ENCODE measurements at regions not wholly inside any gene's neighbourhood (a gene's known extent, or its start where the extent isn't known, plus 50 kb on each side); places are given as distances from the start of the nearest gene placed in this dataset.

- no peak for TF ChIP-seq ZNF335 (tag by site-specific recombination; conservative IDR thresholded peaks at IDR 0.05)
- TF ChIP-seq ZNF623 (tag by site-specific recombination; IDR thresholded peaks at IDR 0.05), result no peak
- TF ChIP-seq PRDM1 (tag by site-specific recombination; IDR thresholded peaks at IDR 0.05), result no peak
- no peak for TF ChIP-seq HOXC10 (CRISPR knock-in tag; IDR thresholded peaks at IDR 0.05)
- no peak for TF ChIP-seq ZNF10 (tag by site-specific recombination; IDR thresholded peaks at IDR 0.05)
- TF ChIP-seq ATF2 (tag by site-specific recombination; IDR thresholded peaks at IDR 0.05; ENCODE audit: low read depth), result no peak
- no peak for TF ChIP-seq ZNF658 (tag by site-specific recombination; IDR thresholded peaks at IDR 0.05)
- no peak for TF ChIP-seq ZNF354C (tag by site-specific recombination; IDR thresholded peaks at IDR 0.05; ENCODE audit: borderline replicate concordance, low read depth)
- TF ChIP-seq ZNF692 (tag by site-specific recombination; IDR thresholded peaks at IDR 0.05), result no peak
- TF ChIP-seq SETDB1 (IDR thresholded peaks at IDR 0.05; ENCODE audit: insufficient read length, low read length), result no peak
- TF ChIP-seq REST (tag by site-specific recombination; IDR thresholded peaks at IDR 0.05), result no peak
- Histone ChIP-seq H3K27ac (ENCODE audit: extremely low read depth, low read depth, low read length) (no peak overlapping the region), H3K4me3 (ENCODE audit: low read depth, low read length) (no peak overlapping the region), H3K36me3 (ENCODE audit: control insufficient read depth in 2 of 2, insufficient read depth in 1 of 2, low read length in 2 of 2) (no peaks in the 10 kb centered on the region), H3K9me3 (ENCODE audit: control insufficient read depth, insufficient read depth, low read depth, low read length) (no peaks in the 10 kb centered on the region), H3K4me1 (ENCODE audit: control insufficient read depth, insufficient read depth, low read length) (no peaks in the 10 kb centered on the region)
- ChIA-PET POLR2A (no interaction called here), CTCF (no interaction called here)
These were observed 197.7 kb downstream of the MC4R start for GRCh38 chr18:60174832-60175231.

- CTCF ChIA-PET, result no interaction called here
- Histone ChIP-seq H3K4me3 (ENCODE audit: low read depth, low read length) (no peak overlapping the region), H3K4me1 (ENCODE audit: control insufficient read depth, insufficient read depth, low read length) (no peaks in the 10 kb centered on the region), H3K27ac (ENCODE audit: extremely low read depth, low read depth, low read length) (no peak overlapping the region), H3K9me3 (ENCODE audit: control insufficient read depth, insufficient read depth, low read depth, low read length) (no peaks in the 10 kb centered on the region), H3K36me3 (ENCODE audit: control insufficient read depth in 2 of 2, insufficient read depth in 1 of 2, low read length in 2 of 2) (no peaks in the 10 kb centered on the region)
- no peak for TF ChIP-seq BCL6B (tag by site-specific recombination; IDR thresholded peaks at IDR 0.05)
- TF ChIP-seq ZNF423 (tag by site-specific recombination; IDR thresholded peaks at IDR 0.05), result no peak
- no peak for TF ChIP-seq ZNF433 (tag by site-specific recombination; IDR thresholded peaks at IDR 0.05; ENCODE audit: low read depth)
- no peak for TF ChIP-seq ZNF548 (tag by site-specific recombination; IDR thresholded peaks at IDR 0.05)
- TF ChIP-seq ZNF792 (tag by site-specific recombination; IDR thresholded peaks at IDR 0.05), result no peak
- no peak for TF ChIP-seq MYNN (tag by site-specific recombination; IDR thresholded peaks at IDR 0.05; ENCODE audit: borderline replicate concordance)
- TF ChIP-seq ZNF585B (tag by site-specific recombination; IDR thresholded peaks at IDR 0.05), result no peak
- TF ChIP-seq ZNF785 (tag by site-specific recombination; IDR thresholded peaks at IDR 0.05), result no peak
- TF ChIP-seq ZNF692 (tag by site-specific recombination; IDR thresholded peaks at IDR 0.05), result no peak
- no peak for TF ChIP-seq ZNF350 (tag by site-specific recombination; IDR thresholded peaks at IDR 0.05)
- TF ChIP-seq ZNF664 (tag by site-specific recombination; IDR thresholded peaks at IDR 0.05), result no peak
- no peak for TF ChIP-seq ZNF146 (tag by site-specific recombination; IDR thresholded peaks at IDR 0.05)
- no peak for TF ChIP-seq TCF7L2 (IDR thresholded peaks at IDR 0.05; ENCODE audit: borderline replicate concordance, low read depth, low read length)
- no peak for TF ChIP-seq ZNF48 (tag by site-specific recombination; IDR thresholded peaks at IDR 0.05)
- TF ChIP-seq GFI1B (tag by site-specific recombination; IDR thresholded peaks at IDR 0.05), result no peak
- no peak for TF ChIP-seq ZNF747 (tag by site-specific recombination; IDR thresholded peaks at IDR 0.05)
- TF ChIP-seq SCRT1 (tag by site-specific recombination; IDR thresholded peaks at IDR 0.05; ENCODE audit: borderline replicate concordance), result no peak
- POLR2A ChIA-PET, result no interaction called here
These were observed 200.5 kb downstream of the MC4R start for GRCh38 chr18:60172030-60172429.

Measured in HEK293 (cell line).